ENCODE measurements at regions not wholly inside any gene's neighbourhood (a gene's known extent, or its start where the extent isn't known, plus 50 kb on each side); places are given as distances from the start of the nearest gene placed in this dataset.

DNA sequence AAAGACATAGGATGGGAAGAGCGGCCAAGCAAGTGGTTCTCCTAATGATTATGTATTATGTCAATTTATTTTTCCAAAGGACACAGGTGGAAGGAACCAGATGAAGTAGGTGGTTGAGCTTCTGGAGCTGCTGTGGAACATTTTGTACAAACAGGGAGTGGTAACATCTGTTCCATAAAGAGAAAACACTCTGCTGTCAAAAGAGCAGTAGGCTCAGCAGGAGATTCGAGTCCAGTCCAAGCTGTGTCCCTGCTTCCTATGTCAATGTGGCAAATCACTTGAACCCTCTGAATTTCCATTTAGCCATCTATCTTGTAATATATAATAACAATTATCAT, 448.0 kb upstream of the ANKRD30A start (continued):
- TF ChIP-seq, protein P1, sequence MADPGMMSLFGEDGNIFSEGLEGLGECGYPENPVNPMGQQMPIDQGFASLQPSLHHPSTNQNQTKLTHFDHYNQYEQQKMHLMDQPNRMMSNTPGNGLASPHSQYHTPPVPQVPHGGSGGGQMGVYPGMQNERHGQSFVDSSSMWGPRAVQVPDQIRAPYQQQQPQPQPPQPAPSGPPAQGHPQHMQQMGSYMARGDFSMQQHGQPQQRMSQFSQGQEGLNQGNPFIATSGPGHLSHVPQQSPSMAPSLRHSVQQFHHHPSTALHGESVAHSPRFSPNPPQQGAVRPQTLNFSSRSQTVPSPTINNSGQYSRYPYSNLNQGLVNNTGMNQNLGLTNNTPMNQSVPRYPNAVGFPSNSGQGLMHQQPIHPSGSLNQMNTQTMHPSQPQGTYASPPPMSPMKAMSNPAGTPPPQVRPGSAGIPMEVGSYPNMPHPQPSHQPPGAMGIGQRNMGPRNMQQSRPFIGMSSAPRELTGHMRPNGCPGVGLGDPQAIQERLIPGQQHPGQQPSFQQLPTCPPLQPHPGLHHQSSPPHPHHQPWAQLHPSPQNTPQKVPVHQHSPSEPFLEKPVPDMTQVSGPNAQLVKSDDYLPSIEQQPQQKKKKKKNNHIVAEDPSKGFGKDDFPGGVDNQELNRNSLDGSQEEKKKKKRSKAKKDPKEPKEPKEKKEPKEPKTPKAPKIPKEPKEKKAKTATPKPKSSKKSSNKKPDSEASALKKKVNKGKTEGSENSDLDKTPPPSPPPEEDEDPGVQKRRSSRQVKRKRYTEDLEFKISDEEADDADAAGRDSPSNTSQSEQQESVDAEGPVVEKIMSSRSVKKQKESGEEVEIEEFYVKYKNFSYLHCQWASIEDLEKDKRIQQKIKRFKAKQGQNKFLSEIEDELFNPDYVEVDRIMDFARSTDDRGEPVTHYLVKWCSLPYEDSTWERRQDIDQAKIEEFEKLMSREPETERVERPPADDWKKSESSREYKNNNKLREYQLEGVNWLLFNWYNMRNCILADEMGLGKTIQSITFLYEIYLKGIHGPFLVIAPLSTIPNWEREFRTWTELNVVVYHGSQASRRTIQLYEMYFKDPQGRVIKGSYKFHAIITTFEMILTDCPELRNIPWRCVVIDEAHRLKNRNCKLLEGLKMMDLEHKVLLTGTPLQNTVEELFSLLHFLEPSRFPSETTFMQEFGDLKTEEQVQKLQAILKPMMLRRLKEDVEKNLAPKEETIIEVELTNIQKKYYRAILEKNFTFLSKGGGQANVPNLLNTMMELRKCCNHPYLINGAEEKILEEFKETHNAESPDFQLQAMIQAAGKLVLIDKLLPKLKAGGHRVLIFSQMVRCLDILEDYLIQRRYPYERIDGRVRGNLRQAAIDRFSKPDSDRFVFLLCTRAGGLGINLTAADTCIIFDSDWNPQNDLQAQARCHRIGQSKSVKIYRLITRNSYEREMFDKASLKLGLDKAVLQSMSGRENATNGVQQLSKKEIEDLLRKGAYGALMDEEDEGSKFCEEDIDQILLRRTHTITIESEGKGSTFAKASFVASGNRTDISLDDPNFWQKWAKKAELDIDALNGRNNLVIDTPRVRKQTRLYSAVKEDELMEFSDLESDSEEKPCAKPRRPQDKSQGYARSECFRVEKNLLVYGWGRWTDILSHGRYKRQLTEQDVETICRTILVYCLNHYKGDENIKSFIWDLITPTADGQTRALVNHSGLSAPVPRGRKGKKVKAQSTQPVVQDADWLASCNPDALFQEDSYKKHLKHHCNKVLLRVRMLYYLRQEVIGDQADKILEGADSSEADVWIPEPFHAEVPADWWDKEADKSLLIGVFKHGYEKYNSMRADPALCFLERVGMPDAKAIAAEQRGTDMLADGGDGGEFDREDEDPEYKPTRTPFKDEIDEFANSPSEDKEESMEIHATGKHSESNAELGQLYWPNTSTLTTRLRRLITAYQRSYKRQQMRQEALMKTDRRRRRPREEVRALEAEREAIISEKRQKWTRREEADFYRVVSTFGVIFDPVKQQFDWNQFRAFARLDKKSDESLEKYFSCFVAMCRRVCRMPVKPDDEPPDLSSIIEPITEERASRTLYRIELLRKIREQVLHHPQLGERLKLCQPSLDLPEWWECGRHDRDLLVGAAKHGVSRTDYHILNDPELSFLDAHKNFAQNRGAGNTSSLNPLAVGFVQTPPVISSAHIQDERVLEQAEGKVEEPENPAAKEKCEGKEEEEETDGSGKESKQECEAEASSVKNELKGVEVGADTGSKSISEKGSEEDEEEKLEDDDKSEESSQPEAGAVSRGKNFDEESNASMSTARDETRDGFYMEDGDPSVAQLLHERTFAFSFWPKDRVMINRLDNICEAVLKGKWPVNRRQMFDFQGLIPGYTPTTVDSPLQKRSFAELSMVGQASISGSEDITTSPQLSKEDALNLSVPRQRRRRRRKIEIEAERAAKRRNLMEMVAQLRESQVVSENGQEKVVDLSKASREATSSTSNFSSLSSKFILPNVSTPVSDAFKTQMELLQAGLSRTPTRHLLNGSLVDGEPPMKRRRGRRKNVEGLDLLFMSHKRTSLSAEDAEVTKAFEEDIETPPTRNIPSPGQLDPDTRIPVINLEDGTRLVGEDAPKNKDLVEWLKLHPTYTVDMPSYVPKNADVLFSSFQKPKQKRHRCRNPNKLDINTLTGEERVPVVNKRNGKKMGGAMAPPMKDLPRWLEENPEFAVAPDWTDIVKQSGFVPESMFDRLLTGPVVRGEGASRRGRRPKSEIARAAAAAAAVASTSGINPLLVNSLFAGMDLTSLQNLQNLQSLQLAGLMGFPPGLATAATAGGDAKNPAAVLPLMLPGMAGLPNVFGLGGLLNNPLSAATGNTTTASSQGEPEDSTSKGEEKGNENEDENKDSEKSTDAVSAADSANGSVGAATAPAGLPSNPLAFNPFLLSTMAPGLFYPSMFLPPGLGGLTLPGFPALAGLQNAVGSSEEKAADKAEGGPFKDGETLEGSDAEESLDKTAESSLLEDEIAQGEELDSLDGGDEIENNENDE (IDR thresholded peaks at IDR 0.05; ENCODE audit: insufficient replicate concordance, low read length), result no peak
